ENCODE measurements at regions not wholly inside any gene's neighbourhood (a gene's known extent, or its start where the extent isn't known, plus 50 kb on each side); places are given as distances from the start of the nearest gene placed in this dataset.

DNA sequence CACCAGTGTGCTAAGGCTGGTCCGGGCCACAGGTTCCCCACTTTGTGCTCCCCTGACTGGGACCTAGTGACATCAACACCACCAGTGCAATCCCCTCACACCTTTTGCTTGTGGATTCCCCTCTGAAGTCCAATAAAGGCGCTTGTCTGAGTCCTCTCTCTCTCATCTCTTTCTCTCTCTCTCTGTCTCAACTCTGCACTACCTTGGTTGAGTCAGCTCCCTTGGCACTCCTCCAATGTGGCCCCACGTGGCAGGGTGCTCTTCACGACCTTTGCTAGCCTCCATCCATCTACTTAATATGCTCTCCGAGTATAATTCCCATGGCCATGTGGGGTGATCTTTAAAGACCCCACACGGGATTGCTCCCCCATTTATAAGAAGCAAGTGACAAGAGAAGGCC, 385.0 kb downstream of the CD83 start:
- no peak overlapping the region for H3K27ac Mint-ChIP-seq
- Histone ChIP-seq H3T11ph (ENCODE audit: low read length) (no peak overlapping the region), H2BK15ac (ENCODE audit: low read depth, low read length) (no peak overlapping the region), H3K23me2 (ENCODE audit: insufficient read length, low read depth, low read length, poor library complexity, severe bottlenecking) (no peaks in the 10 kb centered on the region), H2AFZ (ENCODE audit: low read length) (no peak overlapping the region), H4K91ac (ENCODE audit: insufficient read length, low read depth, low read length) (no peak overlapping the region), H3K79me1 (ENCODE audit: insufficient read depth, low read depth, low read length, poor library complexity, severe bottlenecking) (no peaks in the 10 kb centered on the region), H2BK12ac (ENCODE audit: insufficient read length, low read depth, low read length) (no peak overlapping the region), H3K4me1 (ENCODE audit: insufficient read depth, low read length) (no peaks in the 10 kb centered on the region; the same call in 1 of the 2 replicates), H3K27ac (ENCODE audit: insufficient read length, low read depth, low read length) (no peak overlapping the region), H3K4me2 (ENCODE audit: insufficient read depth, insufficient read length, low read length) (no peak overlapping the region), H4K20me1 (ENCODE audit: control insufficient read depth, insufficient read depth, insufficient read length) (no peaks in the 10 kb centered on the region), H4K5ac (ENCODE audit: insufficient read length, low read depth, low read length) (no peak overlapping the region), H3K79me2 (ENCODE audit: insufficient read depth, low read length) (no peaks in the 10 kb centered on the region), H2BK120ac (ENCODE audit: low read depth, low read length, poor library complexity, severe bottlenecking) (no peak overlapping the region), H3K9me3 (ENCODE audit: control insufficient read depth, low read depth, low read length) (no peaks in the 10 kb centered on the region), H2BK5ac (ENCODE audit: insufficient read length, low read length) (no peak overlapping the region), H3K56ac (ENCODE audit: insufficient read length, low read depth, low read length) (no peak overlapping the region), H4K8ac (replicated peaks; ENCODE audit: insufficient read length, low read depth, low read length) (no peak overlapping the region), H3K4ac (ENCODE audit: low read depth, low read length) (no peak overlapping the region), H3K27me3 (ENCODE audit: insufficient read depth, low read length) (no peaks in the 10 kb centered on the region), H2AK5ac (ENCODE audit: insufficient read length, low read length) (no peak overlapping the region), H3K23ac (ENCODE audit: insufficient read length, low read depth, low read length) (no peak overlapping the region), H3K9ac (ENCODE audit: extremely low read depth, insufficient read length, low read length) (no peak overlapping the region), H2BK20ac (ENCODE audit: low read depth, low read length, poor library complexity, severe bottlenecking) (no peak overlapping the region), H3K14ac (ENCODE audit: insufficient read depth, low read length) (no peak overlapping the region), H3K18ac (ENCODE audit: insufficient read length, low read depth, low read length) (no peak overlapping the region)
- TF ChIP-seq, protein P1, sequence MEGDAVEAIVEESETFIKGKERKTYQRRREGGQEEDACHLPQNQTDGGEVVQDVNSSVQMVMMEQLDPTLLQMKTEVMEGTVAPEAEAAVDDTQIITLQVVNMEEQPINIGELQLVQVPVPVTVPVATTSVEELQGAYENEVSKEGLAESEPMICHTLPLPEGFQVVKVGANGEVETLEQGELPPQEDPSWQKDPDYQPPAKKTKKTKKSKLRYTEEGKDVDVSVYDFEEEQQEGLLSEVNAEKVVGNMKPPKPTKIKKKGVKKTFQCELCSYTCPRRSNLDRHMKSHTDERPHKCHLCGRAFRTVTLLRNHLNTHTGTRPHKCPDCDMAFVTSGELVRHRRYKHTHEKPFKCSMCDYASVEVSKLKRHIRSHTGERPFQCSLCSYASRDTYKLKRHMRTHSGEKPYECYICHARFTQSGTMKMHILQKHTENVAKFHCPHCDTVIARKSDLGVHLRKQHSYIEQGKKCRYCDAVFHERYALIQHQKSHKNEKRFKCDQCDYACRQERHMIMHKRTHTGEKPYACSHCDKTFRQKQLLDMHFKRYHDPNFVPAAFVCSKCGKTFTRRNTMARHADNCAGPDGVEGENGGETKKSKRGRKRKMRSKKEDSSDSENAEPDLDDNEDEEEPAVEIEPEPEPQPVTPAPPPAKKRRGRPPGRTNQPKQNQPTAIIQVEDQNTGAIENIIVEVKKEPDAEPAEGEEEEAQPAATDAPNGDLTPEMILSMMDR (conservative IDR thresholded peaks at IDR 0.05): no peak
- H3K4me1 Mint-ChIP-seq: peaks cover 19% of the 10 kb centered on the region in 2 experiments
- H3K4me3 Mint-ChIP-seq: no peak overlapping the region
- H3K9me3 Mint-ChIP-seq: no peaks in the 10 kb centered on the region
- no CpG with 5 or more reads among the region's 6 CpGs for WGBS (ENCODE audit: extremely low coverage, insufficient read length, low lambda C conversion rate)
- no peak for DNase-seq
- H3K36me3 Mint-ChIP-seq (ENCODE audit: insufficient read depth in 1 of 3, low read depth in 3 of 3): peaks cover 0 to 2% (median 0%) of the 10 kb centered on the region in 3 experiments; a peak in 1 of 7 replicates
- no peaks in the 10 kb centered on the region; the same call in 1 of the 2 replicates for H3K27me3 Mint-ChIP-seq (ENCODE audit: low read depth)
